ENCODE measurements at regions not wholly inside any gene's neighbourhood (a gene's known extent, or its start where the extent isn't known, plus 50 kb on each side); places are given as distances from the start of the nearest gene placed in this dataset.

DNA sequence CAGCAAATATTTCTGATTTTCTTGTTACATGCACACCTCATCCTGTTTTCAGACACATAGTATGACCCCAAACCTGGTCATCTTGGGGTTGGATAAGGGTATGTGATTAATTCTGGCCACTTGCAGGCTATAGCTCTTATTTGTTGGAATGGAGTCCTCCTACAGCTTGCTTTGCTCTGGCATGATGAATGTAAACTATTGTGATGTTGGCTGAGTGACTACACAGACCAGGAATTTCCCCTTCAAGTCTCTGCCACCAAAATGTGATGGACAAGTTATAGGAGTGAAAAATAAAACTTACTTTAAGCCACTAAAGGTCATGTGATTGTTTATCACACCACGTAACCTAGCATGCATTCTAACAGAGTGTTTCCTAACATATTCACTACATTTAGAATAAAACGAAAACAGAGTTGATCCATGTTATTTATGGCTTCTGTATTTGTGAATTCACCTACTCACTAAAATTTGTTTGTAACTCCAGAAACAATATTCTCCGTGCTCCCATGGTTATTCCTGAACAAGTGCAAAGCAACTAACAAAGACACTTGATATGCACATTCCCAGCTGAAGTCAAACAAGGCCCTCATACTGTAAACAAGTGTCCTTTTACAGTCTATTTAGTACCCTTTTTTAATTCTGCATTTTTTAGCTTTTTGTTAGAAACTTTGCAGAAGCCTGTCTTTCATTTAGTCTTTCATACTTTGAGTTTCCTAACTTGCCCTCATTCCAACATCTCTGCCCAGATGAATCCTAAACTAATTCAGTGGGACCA, 599.2 kb upstream of the PCDH15 start:
- intact Hi-C loops (cut with DNase I; ENCODE audit: low total_unique reads), result no loop called here
- DNase-seq, result no peak

DNA sequence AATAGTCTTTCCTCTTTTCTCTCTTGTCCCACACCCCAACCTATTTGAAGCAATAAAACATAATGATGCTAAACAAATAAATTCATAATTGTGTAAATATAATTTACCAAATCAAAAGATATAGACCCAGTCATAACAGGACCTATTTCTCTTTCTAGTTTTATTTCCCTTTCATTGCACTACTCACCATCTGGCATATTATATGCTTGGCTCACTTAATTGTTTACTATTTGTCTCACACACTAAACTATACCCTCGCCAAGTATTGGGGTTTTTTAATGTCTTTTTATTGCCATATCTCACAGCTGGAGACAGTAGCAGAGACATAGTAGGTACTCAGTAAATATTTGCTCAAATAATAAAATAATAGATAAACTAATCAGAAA, 597.5 kb upstream of the PCDH15 start:
- no peak overlapping the region for H3K27ac ChIP-seq
- DNase-seq, result no peak
- H3K36me3 ChIP-seq, result no peaks in the 10 kb centered on the region
- no peaks in the 10 kb centered on the region for H3K27me3 ChIP-seq
- H3K9me3 ChIP-seq, result no peaks in the 10 kb centered on the region
- intact Hi-C loops (cut with DNase I; ENCODE audit: low total_unique reads), result no loop called here
- TF ChIP-seq, protein P1, sequence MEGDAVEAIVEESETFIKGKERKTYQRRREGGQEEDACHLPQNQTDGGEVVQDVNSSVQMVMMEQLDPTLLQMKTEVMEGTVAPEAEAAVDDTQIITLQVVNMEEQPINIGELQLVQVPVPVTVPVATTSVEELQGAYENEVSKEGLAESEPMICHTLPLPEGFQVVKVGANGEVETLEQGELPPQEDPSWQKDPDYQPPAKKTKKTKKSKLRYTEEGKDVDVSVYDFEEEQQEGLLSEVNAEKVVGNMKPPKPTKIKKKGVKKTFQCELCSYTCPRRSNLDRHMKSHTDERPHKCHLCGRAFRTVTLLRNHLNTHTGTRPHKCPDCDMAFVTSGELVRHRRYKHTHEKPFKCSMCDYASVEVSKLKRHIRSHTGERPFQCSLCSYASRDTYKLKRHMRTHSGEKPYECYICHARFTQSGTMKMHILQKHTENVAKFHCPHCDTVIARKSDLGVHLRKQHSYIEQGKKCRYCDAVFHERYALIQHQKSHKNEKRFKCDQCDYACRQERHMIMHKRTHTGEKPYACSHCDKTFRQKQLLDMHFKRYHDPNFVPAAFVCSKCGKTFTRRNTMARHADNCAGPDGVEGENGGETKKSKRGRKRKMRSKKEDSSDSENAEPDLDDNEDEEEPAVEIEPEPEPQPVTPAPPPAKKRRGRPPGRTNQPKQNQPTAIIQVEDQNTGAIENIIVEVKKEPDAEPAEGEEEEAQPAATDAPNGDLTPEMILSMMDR (IDR thresholded peaks at IDR 0.05), result no peak
- no peak for TF ChIP-seq POLR2A (IDR thresholded peaks at IDR 0.05)
- no peaks in the 10 kb centered on the region for H3K4me1 ChIP-seq
- H3K4me3 ChIP-seq, result no peak overlapping the region

More for the DNA sequence above, 599.2 kb upstream of the PCDH15 start:
- Histone ChIP-seq H3K4me1 (no peaks in the 10 kb centered on the region), H3K27me3 (no peaks in the 10 kb centered on the region), H3K9me3 (no peaks in the 10 kb centered on the region), H3K36me3 (no peaks in the 10 kb centered on the region), H3K4me3 (no peak overlapping the region), H3K27ac (no peak overlapping the region)
- TF ChIP-seq, protein P1 (IDR thresholded peaks at IDR 0.05), result no peak
- no peak for TF ChIP-seq POLR2A (IDR thresholded peaks at IDR 0.05)

DNA sequence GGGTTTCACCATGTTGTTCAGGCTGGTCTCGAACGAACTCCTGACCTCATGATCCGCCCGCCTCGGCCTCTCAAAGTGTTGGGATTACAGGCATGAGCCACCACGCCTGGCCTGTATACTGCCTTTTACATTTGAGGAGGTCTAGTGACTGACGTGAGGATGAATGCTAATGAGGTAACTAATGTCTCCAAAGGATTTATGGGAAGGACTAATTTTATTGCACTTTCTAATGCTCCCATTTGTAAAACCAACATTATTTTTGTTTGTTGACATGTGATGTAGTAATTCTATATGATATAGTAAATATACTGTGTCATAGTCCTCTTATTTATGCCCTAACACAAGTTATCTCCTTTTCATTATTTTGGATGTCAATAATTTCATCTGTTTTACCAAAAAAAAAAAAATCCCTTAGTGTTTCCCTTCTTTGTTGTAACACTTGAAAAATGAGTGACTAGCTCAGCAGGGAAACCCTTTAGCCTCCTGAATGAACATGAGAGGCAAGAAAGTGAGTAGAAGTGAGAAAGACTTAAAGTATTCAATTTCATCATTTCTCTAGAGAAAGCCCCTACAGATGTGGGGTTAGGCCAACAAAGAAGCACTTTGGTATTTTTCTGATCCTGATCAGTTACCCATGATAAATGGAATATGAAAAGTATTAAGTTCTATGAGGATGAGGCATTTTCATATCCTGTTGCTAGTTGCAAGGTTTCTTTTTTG, 596.9 kb upstream of the PCDH15 start:
- Histone ChIP-seq H3K27ac (no peak overlapping the region), H3K4me1 (no peaks in the 10 kb centered on the region), H3K36me3 (no peaks in the 10 kb centered on the region), H3K9me3 (no peaks in the 10 kb centered on the region), H3K27me3 (no peaks in the 10 kb centered on the region), H3K4me3 (no peak overlapping the region)
- no peak for DNase-seq
- TF ChIP-seq, protein P1 (IDR thresholded peaks at IDR 0.05), result no peak
- TF ChIP-seq POLR2A (IDR thresholded peaks at IDR 0.05), result no peak
- intact Hi-C loops (cut with DNase I; ENCODE audit: low total_unique reads), result no loop called here

DNA sequence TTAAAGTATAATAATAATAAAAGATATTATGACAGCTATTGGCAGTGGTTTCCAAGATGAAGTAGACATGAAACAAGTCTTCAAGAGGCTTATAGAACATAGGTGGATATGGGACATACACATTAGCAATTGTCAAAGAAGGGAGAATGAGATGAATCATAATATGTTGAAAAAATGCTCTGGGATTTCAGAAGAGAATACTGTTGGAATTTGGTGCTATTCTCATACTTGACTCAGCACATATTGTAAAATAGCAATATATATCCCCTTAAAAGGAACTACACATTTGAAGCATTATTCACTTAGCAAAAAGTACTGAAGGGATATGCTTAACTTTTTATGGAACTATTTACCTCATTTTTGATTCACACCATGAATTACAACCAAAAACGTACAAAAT, 577.2 kb upstream of the PCDH15 start:
- Histone ChIP-seq H3K27ac (no peak overlapping the region), H3K4me3 (no peak overlapping the region), H3K9me3 (no peaks in the 10 kb centered on the region), H3K36me3 (no peaks in the 10 kb centered on the region), H3K27me3 (no peaks in the 10 kb centered on the region), H3K4me1 (no peaks in the 10 kb centered on the region)
- DNase-seq, result no peak
- intact Hi-C loops (cut with DNase I; ENCODE audit: low total_unique reads), result no loop called here
- TF ChIP-seq, protein P1 (IDR thresholded peaks at IDR 0.05), result no peak
- TF ChIP-seq POLR2A (IDR thresholded peaks at IDR 0.05), result no peak

DNA sequence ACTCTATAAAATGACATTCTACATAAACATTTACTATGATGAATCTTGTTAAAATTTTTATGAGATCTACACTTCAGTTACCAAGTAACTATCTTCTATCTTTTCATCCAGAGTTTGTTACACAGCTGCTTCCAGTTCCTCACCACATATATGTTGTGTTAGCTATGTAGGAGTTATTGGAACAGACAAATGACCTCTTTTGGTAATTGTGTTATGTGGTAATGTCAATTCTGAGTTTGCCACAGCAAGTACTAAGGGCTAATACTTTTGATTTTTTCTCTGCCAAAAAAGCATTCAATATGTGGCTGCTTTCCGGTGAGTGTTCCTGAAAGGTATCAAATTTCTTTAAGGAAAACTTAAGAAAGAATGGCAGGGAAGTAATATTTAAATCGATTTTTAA, 573.9 kb upstream of the PCDH15 start:
- TF ChIP-seq, protein P1 (IDR thresholded peaks at IDR 0.05), result no peak
- no peak for TF ChIP-seq POLR2A (IDR thresholded peaks at IDR 0.05)
- intact Hi-C loops (cut with DNase I; ENCODE audit: low total_unique reads), result no loop called here
- H3K27me3 ChIP-seq, result no peaks in the 10 kb centered on the region

More for the DNA sequence above, 573.9 kb upstream of the PCDH15 start:
- Histone ChIP-seq H3K9me3 (no peaks in the 10 kb centered on the region), H3K27ac (no peak overlapping the region), H3K36me3 (no peaks in the 10 kb centered on the region), H3K4me3 (no peak overlapping the region), H3K4me1 (no peaks in the 10 kb centered on the region)
- DNase-seq, result no peak

Data from uterus (tissue), 3 donors.